HG03045 (cell line): ENCODE measurements at regions not wholly inside any gene's neighbourhood (a gene's known extent, or its start where the extent isn't known, plus 50 kb on each side); places are given as distances from the start of the nearest gene placed in this dataset.

Experiments
- ATAC-seq: cut with Tn5 transposase; IDR thresholded peaks from one replicate; pipeline ENCODE4 v1.9.1; 2021; ENCODE audit warnings: mild to moderate bottlenecking, moderate library complexity; ENCODE audit not compliant: unreplicated experiment

DNA sequence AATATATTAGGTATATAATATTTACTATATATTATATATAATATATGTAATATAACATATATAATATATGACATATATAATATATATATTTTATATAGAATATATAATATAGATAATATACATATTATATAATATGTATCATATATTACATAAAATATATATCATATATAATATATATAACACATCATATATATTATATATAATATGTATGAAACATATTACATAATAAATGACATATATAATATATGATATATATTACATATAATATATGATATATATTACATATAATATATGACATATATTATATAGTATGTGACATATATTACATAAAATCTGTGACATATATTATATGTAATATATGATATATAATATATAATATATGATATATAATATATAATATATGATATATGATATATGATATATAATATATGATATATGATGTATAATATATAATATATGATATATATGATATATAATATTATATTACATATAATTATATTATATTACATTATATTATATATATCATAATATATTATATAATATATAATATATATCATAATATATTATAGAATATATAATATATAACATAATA, 119.5 kb upstream of the RIMBP3 start:
- ATAC-seq: no peak

GRCh38 chr22:18730410-18730809, 118.7 kb upstream of the RIMBP3 start:
- ATAC-seq: peak; percentile 77
